WTC11 (cell line): ENCODE measurements at regions not wholly inside any gene's neighbourhood (a gene's known extent, or its start where the extent isn't known, plus 50 kb on each side); places are given as distances from the start of the nearest gene placed in this dataset.

Source experiments
- ATAC-seq: fragments of 200-7000 bp; cut with Tn5 transposase; 2 replicates; pipeline ENCODE4 v1.10.0; 2021; ENCODE audit warnings: mild to moderate bottlenecking, moderate library complexity
- CTCF ChIA-PET: fragments of 300-600 bp; sonication (Branson Sonifier 250); formaldehyde crosslinking; loops from one replicate; lab custom pipeline; 2021; ENCODE audit warnings: antibody characterized with exemption; lab: Charles Lee
- POLR2A ChIA-PET: fragments of 350-600 bp; sonication (Branson Sonifier 250); formaldehyde crosslinking; loops from one replicate; lab custom pipeline; 2021; ENCODE audit warnings: antibody characterized with exemption; lab: Charles Lee
- DNase-seq: peaks from one replicate; pipeline ENCODE4 v3.0.0; 2021; ENCODE audit warnings: low spot score
- H3K27ac Mint-ChIP-seq: 2 replicates; pipeline ENCODE4 v1.8.0; 2021; ENCODE audit warnings: mixed read lengths
- H3K27me3 Mint-ChIP-seq: 2 replicates; pipeline ENCODE4 v1.8.0; 2021; ENCODE audit warnings: low read depth, mild to moderate bottlenecking, moderate library complexity, mixed read lengths
- H3K36me3 Mint-ChIP-seq: 2 replicates; pipeline ENCODE4 v1.8.0; 2021; ENCODE audit warnings: mixed read lengths
- H3K4me1 Mint-ChIP-seq: 2 replicates; pipeline ENCODE4 v1.8.0; 2022; ENCODE audit warnings: mixed read lengths
- H3K4me3 Mint-ChIP-seq: 2 replicates; pipeline ENCODE4 v1.8.0; 2021; ENCODE audit warnings: mild to moderate bottlenecking, moderate library complexity, mixed read lengths
- H3K9me3 Mint-ChIP-seq: 2 replicates; pipeline ENCODE4 v1.8.0; 2021; ENCODE audit warnings: mixed read lengths
- AFF4 ChIP-seq: sonication (generic); formaldehyde crosslinking; IDR thresholded peaks from 2 replicates; pipeline ENCODE4 v1.8.1; 2023; ENCODE audit warnings: mild to moderate bottlenecking, missing genetic modification reagents, borderline replicate concordance
- ATF1 ChIP-seq: sonication (generic); formaldehyde crosslinking; IDR thresholded peaks from 2 replicates; pipeline ENCODE4 v1.8.1; 2023; ENCODE audit warnings: mild to moderate bottlenecking, moderate library complexity, missing genetic modification reagents
- CBFB ChIP-seq: sonication (generic); formaldehyde crosslinking; IDR thresholded peaks from 2 replicates; pipeline ENCODE4 v1.8.1; 2022; ENCODE audit warnings: mild to moderate bottlenecking, low read depth, missing genetic modification reagents
- CTCF ChIP-seq: fragments of 200-600 bp; IDR thresholded peaks from 2 replicates; pipeline ENCODE4 v1.8.0; 2022; ENCODE audit warnings: antibody characterized with exemption
- E2F4 ChIP-seq: sonication (generic); formaldehyde crosslinking; IDR thresholded peaks from 2 replicates; pipeline ENCODE4 v1.8.1; 2022; ENCODE audit warnings: low read depth, mild to moderate bottlenecking, moderate library complexity, missing genetic modification reagents, borderline replicate concordance
- E2F5 ChIP-seq: sonication (generic); formaldehyde crosslinking; IDR thresholded peaks from 2 replicates; pipeline ENCODE4 v1.8.1; 2022; ENCODE audit warnings: mild to moderate bottlenecking, moderate library complexity, missing genetic modification reagents
- EMX1 ChIP-seq: fragments of 250-450 bp; sonication (Bioruptor Pico); IDR thresholded peaks from 2 replicates; pipeline ENCODE4 v1.8.0; 2021; ENCODE audit warnings: mild to moderate bottlenecking
- GRHL2 ChIP-seq: fragments of 250-450 bp; sonication (Bioruptor Pico); IDR thresholded peaks from 2 replicates; pipeline ENCODE4 v1.8.0; 2022; ENCODE audit warnings: mild to moderate bottlenecking, moderate library complexity; ENCODE audit not compliant: insufficient replicate concordance, severe bottlenecking
- HMGA2 ChIP-seq: fragments of 250-450 bp; sonication (Bioruptor Pico); IDR thresholded peaks from 2 replicates; pipeline ENCODE4 v1.4.0; 2021; ENCODE audit warnings: mild to moderate bottlenecking, moderate library complexity
- JAZF1 ChIP-seq: fragments of 250-450 bp; sonication (Bioruptor Pico); IDR thresholded peaks from 2 replicates; pipeline ENCODE4 v1.9.0; 2021; ENCODE audit warnings: moderate library complexity, mild to moderate bottlenecking, inconsistent platforms
- MAX ChIP-seq: sonication (generic); formaldehyde crosslinking; IDR thresholded peaks from 2 replicates; pipeline ENCODE4 v1.8.0; 2022; ENCODE audit warnings: mild to moderate bottlenecking, missing genetic modification reagents
- NR1H2 ChIP-seq: sonication (generic); formaldehyde crosslinking; IDR thresholded peaks from 2 replicates; pipeline ENCODE4 v1.9.0; 2021; ENCODE audit warnings: mild to moderate bottlenecking, moderate library complexity, missing genetic modification reagents
- NR3C1 ChIP-seq: sonication (generic); formaldehyde crosslinking; conservative IDR thresholded peaks from 2 replicates; pipeline ENCODE4 v1.8.1; 2023; ENCODE audit warnings: low read depth, mild to moderate bottlenecking, missing genetic modification reagents
- PRDM15 ChIP-seq: sonication (generic); formaldehyde crosslinking; IDR thresholded peaks from 2 replicates; pipeline ENCODE4 v1.8.0; 2022; ENCODE audit warnings: missing genetic modification reagents
- TCF7 ChIP-seq: sonication (generic); formaldehyde crosslinking; IDR thresholded peaks from 2 replicates; pipeline ENCODE4 v1.8.0; 2022; ENCODE audit warnings: mild to moderate bottlenecking, low read depth, missing genetic modification reagents, moderate library complexity
- ZBTB21 ChIP-seq: sonication (generic); formaldehyde crosslinking; IDR thresholded peaks from 2 replicates; pipeline ENCODE4 v1.8.1; 2023; ENCODE audit warnings: mild to moderate bottlenecking, missing genetic modification reagents, borderline replicate concordance
- ZNF138 ChIP-seq: sonication (generic); formaldehyde crosslinking; conservative IDR thresholded peaks from 2 replicates; pipeline ENCODE4 v1.8.1; 2022; ENCODE audit warnings: mild to moderate bottlenecking, moderate library complexity, missing genetic modification reagents
- ZNF263 ChIP-seq: sonication (generic); formaldehyde crosslinking; IDR thresholded peaks from 2 replicates; pipeline ENCODE4 v1.8.1; 2022; ENCODE audit warnings: low read depth, mild to moderate bottlenecking, moderate library complexity, missing genetic modification reagents
- ZNF512 ChIP-seq: sonication (generic); formaldehyde crosslinking; IDR thresholded peaks from 2 replicates; pipeline ENCODE4 v1.8.1; 2022; ENCODE audit warnings: missing genetic modification reagents, borderline replicate concordance

GRCh38 chr17:69717214-69717613 is 302.7 kb downstream of the MAP2K6 start (continued):
- TF ChIP-seq EMX1, result no peak
- no peak for TF ChIP-seq ZNF512 (CRISPR knock-in tag)

- ChIA-PET POLR2A (no interaction called here), CTCF (no interaction called here)
- ATAC-seq (no peak), DNase-seq (no peak)
- H3K27ac Mint-ChIP-seq, result no peak overlapping the region
- no peaks in the 10 kb centered on the region for H3K36me3 Mint-ChIP-seq
- H3K4me3 Mint-ChIP-seq, result no peak overlapping the region
- no peaks in the 10 kb centered on the region for H3K27me3 Mint-ChIP-seq
- no peak for TF ChIP-seq NR3C1 (CRISPR knock-in tag)
- no peak for TF ChIP-seq ZBTB21 (CRISPR knock-in tag)
- no peak for TF ChIP-seq GRHL2
- TF ChIP-seq MAX (CRISPR knock-in tag), result no peak
- TF ChIP-seq TCF7 (CRISPR knock-in tag), result no peak
- no peak for TF ChIP-seq AFF4 (CRISPR knock-in tag)
- no peak for TF ChIP-seq NR1H2 (CRISPR knock-in tag)
- TF ChIP-seq CBFB (CRISPR knock-in tag), result no peak
- TF ChIP-seq CTCF, result no peak
- no peaks in the 10 kb centered on the region for H3K4me1 Mint-ChIP-seq
- peaks cover 4% of the 10 kb centered on the region; the same call in 1 of the 2 replicates for H3K9me3 Mint-ChIP-seq
Observed at GRCh38 chr17:69717819-69718218, 303.3 kb downstream of the MAP2K6 start.

GRCh38 chr17:69719474-69720048 is 305.1 kb downstream of the MAP2K6 start:
- ATAC-seq (no peak), DNase-seq (no peak)
- Mint-ChIP-seq H3K4me3 (no peak overlapping the region), H3K27me3 (no peaks in the 10 kb centered on the region), H3K4me1 (peaks cover 4% of the 10 kb centered on the region), H3K9me3 (peaks cover 4% of the 10 kb centered on the region; the same call in 1 of the 2 replicates), H3K27ac (no peak overlapping the region), H3K36me3 (no peaks in the 10 kb centered on the region)
- POLR2A ChIA-PET, result no interaction called here
- CTCF ChIA-PET, result no interaction called here
- no peak for TF ChIP-seq ATF1 (CRISPR knock-in tag)
- TF ChIP-seq JAZF1 (CRISPR knock-in tag), result no peak
- no peak for TF ChIP-seq MAX (CRISPR knock-in tag)
- TF ChIP-seq PRDM15 (CRISPR knock-in tag), result no peak
- TF ChIP-seq ZNF138 (CRISPR knock-in tag), result no peak
- TF ChIP-seq E2F5, result no peak
- no peak for TF ChIP-seq ZNF263 (CRISPR knock-in tag)
- no peak for TF ChIP-seq HMGA2
- no peak for TF ChIP-seq E2F4 (CRISPR knock-in tag)
